HG03354 (cell line): ENCODE measurements at regions not wholly inside any gene's neighbourhood (a gene's known extent, or its start where the extent isn't known, plus 50 kb on each side); places are given as distances from the start of the nearest gene placed in this dataset.

Experiments used
- ATAC-seq: cut with Tn5 transposase; IDR thresholded peaks from one replicate; pipeline ENCODE4 v1.9.1; 2021; ENCODE audit warnings: mild to moderate bottlenecking; ENCODE audit not compliant: unreplicated experiment, poor library complexity, severe bottlenecking

DNA sequence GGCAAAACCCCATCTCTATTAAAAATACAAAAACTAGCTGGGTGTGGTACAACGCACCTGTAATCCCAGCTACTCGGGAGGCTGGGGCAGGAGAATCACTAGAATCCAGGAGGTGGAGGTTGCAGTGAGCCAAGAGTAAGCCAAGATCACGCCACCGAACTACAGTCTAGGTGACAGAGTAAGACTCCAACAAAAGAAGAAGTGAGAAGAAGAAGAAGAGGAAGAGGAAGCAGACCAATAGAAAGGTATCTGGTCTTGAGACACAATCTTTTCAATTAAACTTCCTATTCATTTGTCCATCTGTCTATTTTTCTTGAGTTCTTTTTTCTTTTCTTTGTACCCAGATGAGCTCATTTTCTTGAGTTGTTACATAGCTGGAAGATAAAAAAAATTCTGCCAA is 55.7 kb upstream of the ACADM start:
- ATAC-seq = no peak

DNA sequence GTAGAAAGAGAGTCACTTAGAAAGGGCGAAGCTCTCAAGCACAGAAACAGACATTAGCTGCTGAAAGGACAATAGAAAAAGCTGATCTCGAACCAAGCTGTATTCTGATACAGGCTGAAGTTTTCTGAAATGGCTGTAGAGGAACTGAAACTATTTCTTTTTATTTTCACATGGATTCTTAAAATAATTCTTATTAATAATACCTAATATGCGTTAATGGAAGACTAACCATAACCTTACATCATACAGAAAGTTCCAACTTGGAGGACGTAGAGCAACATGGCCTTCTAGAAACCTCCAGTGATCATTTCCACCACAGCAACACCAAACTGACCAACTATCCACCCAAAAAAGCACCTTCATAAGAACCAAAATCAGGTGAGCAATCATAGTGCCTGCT is 52.8 kb upstream of the ACADM start:
- peak; percentile 43 for ATAC-seq

DNA sequence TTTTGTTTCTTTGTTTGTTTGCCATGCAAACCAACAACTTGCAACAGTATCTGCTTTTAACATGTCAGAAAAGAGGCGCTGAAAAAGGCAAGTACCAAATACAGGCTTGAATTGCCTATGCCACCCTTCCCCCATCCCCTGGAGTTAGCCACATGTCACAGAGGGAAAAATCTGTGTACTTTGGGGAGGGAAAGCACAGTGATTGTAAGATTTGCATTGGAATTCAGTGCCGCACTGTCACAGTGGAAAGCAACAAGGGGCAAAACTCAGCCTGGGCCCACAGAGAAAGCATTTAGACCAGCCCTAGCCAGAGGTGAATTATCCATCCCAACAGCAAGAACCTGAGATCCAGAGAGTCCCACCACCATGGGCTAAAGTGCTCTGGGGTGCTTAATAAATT is 52.4 kb upstream of the ACADM start:
- ATAC-seq = no peak

DNA sequence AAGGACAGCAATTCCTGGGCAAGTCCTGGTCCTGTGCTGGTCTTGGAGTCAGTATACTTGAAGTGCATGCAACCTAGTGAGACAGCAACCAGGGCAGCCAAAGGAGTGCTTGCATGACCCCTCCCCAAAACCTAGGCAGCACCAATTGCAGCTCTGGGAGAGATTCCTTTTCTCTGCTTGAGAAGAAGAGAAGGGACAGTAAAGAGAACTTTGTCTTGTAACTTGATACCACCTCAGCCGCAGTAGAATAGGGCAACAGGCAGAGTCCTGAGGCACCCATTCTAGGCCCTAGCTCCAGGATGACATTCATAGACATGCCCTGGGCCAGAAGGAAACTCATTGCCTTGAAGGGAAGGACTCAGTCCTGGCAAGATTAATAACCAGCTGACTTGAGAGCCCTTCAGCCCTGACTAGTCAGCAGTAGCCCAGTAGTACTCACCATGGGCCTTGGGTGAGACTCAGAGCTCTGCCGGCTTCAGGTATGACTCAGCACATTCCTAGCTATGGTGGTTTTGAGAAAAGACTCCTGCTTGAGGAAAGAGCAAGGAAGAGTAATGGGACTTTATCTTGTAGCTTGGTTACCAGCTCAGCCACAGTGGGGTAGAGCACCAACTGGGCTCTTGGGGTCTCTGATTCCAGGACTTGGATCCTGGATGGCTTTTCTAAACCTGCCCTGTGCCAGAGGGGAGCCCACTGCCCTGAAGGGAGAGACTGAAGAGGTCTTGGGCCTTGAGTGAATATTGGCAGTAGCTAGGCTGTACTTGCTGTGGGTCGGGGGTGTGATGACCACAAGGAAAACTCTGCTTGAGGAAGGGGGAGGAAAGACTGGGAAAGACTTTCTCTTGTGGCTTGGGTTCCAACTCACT is 51.7 kb upstream of the ACADM start:
- ATAC-seq = no peak

DNA sequence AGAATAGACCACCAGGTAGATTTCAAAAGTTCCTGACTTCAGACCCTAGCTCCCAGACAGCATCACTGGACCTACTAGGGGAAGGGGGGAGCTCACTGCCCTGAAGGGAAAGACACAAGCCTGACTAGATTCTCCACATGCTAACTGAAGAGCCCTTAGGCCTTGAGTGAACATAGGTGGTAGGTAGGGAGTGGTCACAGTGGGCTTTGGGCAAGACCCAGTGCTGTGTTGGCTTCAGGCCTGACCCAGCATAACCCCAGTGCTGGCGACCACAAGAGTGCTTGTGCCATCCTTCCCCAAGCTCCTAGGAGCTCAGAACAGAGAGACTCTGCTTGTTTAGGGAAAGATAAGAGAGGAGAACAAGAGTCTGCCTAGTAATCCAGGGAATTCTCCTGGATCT is 51.1 kb upstream of the ACADM start:
- no peak for ATAC-seq

DNA sequence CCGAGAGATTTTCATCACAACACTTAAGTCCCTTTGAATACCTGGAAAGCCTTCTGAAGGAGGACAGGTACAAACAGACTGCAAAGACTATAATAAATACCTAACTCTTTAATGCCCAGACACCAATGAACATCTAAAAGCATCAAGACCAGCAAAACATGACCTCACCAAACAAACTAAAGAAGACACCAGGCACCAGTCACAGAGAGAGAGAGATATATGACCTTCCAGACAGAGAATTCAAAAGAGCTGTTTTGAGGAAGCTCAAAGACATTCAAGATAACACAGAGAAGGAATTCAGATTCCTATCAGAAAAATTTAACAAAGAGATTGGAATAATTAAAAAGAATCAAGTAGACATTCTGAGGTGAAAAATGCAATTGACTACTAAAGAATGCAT is 50.6 kb upstream of the ACADM start:
- ATAC-seq = no peak
